ENCODE measurements at regions not wholly inside any gene's neighbourhood (a gene's known extent, or its start where the extent isn't known, plus 50 kb on each side); places are given as distances from the start of the nearest gene placed in this dataset.

- Histone ChIP-seq H2BK15ac (ENCODE audit: low read length) (no peak overlapping the region), H3K23me2 (ENCODE audit: low read depth, low read length) (no peaks in the 10 kb centered on the region), H3K27ac (ENCODE audit: low read depth, low read length) (no peak overlapping the region), H2BK120ac (replicated peaks; ENCODE audit: low read depth, low read length) (no peak overlapping the region), H3K18ac (ENCODE audit: extremely low read depth, low read length) (no peak overlapping the region), H4K20me1 (replicated peaks in 1 of 2; ENCODE audit: control insufficient read depth in 1 of 2, insufficient read depth in 2 of 2, low read length in 2 of 2) (peaks cover 0 to 3% of the 10 kb centered on the region in 2 experiments), H4K8ac (ENCODE audit: extremely low read depth, insufficient read depth, low read length) (no peak overlapping the region), H3K4ac (replicated peaks; ENCODE audit: insufficient read length, low read depth, low read length) (no peak overlapping the region), H3K56ac (replicated peaks; ENCODE audit: insufficient read length, low read depth, low read length) (no peak overlapping the region), H2AK5ac (ENCODE audit: low read depth, low read length) (no peak overlapping the region), H2BK20ac (ENCODE audit: low read length) (no peak overlapping the region), H3K36me3 (ENCODE audit: control insufficient read depth in 2 of 4, insufficient read depth in 4 of 4, low read length in 3 of 4) (no peaks in the 10 kb centered on the region), H3K79me1 (ENCODE audit: low read depth, low read length) (no peaks in the 10 kb centered on the region; the same call in 1 of the 2 replicates), H3K14ac (ENCODE audit: insufficient read length) (no peak overlapping the region), H3K4me3 (ENCODE audit: extremely low read depth in 1 of 4, insufficient read depth in 2 of 4, low read depth in 3 of 4, low read length in 4 of 4) (no peak overlapping the region), H3K79me2 (ENCODE audit: control insufficient read depth in 1 of 2, insufficient read depth in 2 of 2, low read length in 2 of 2) (peaks cover 0 to 2% of the 10 kb centered on the region in 2 experiments; a peak in 1 of 4 replicates), H3K27me3 (replicated peaks in 1 of 4; ENCODE audit: control insufficient read depth in 3 of 4, extremely low read depth in 1 of 4, insufficient read depth in 3 of 4, low read length in 3 of 4) (no peaks in the 10 kb centered on the region; a peak in 1 of 7 replicates), H2BK5ac (ENCODE audit: low read depth, low read length) (no peak overlapping the region), H3K4me2 (ENCODE audit: insufficient read depth in 1 of 2, low read depth in 2 of 2, low read length in 2 of 2) (no peak overlapping the region), H2AFZ (ENCODE audit: low read length) (no peak overlapping the region), H4K91ac (replicated peaks; ENCODE audit: insufficient read length, low read length) (no peak overlapping the region), H3K9ac (replicated peaks in 1 of 4; ENCODE audit: extremely low read depth in 1 of 4, low read depth in 3 of 4, low read length in 3 of 4) (no peak overlapping the region), H3K4me1 (replicated peaks in 1 of 4; ENCODE audit: control insufficient read depth in 3 of 4, insufficient read depth in 4 of 4, low read length in 3 of 4) (no peaks in the 10 kb centered on the region; a peak in 1 of 7 replicates), H3K9me3 (ENCODE audit: insufficient read depth in 2 of 2, low read depth in 1 of 2, low read length in 1 of 2) (no peaks in the 10 kb centered on the region), H3K23ac (ENCODE audit: insufficient read length) (no peak overlapping the region), H4K5ac (ENCODE audit: insufficient read length, low read depth, low read length) (no peak overlapping the region), H2BK12ac (ENCODE audit: low read depth, low read length) (no peak overlapping the region)
- WGBS, 2 experiments (ENCODE audit: extremely low coverage in 1 of 2, insufficient coverage in 1 of 2, insufficient read length in 1 of 2, insufficient replicate concordance in 2 of 2, low coverage in 1 of 2, low lambda C conversion rate in 2 of 2, missing lambda C conversion rate in 1 of 2): 97% methylated on average over 7 of the region's 7 CpGs; no CpG with 5 or more reads in 1 of the 2 experiments
- CTCF ChIA-PET (ENCODE audit: partially characterized antibody): interaction anchor here (1.0 kb wide), 1 partner anchor 21 kb away, joined by 3 read pairs; no protein-coding TSS in a partner anchor
- POLR2A ChIA-PET (ENCODE audit: partially characterized antibody): no interaction called here
- DNase-seq (ENCODE audit: low read depth in 1 of 2, low spot score in 2 of 2) (no peak), FAIRE-seq (no peak)
- TF ChIP-seq SIX5 (IDR thresholded peaks at IDR 0.05; ENCODE audit: low read depth, low read length) (no peak), ATF2 (IDR thresholded peaks at IDR 0.05; ENCODE audit: low read length) (no peak), RFX5 (IDR thresholded peaks at IDR 0.05; ENCODE audit: borderline replicate concordance, low read depth, low read length) (no peak), KDM4A (IDR thresholded peaks at IDR 0.05; ENCODE audit: low read depth, low read length, severe bottlenecking) (no peak), ATF3 (IDR thresholded peaks at IDR 0.05; ENCODE audit: insufficient read depth, low read depth, low read length) (no peak), CHD1 (IDR thresholded peaks at IDR 0.05; ENCODE audit: low read depth, low read length) (no peak), BCL11A (IDR thresholded peaks at IDR 0.05; ENCODE audit: low read depth in 2 of 2, low read length in 2 of 2) (no peak), EZH2 (IDR thresholded peaks at IDR 0.05; ENCODE audit: low read depth, low read length, severe bottlenecking) (no peak), TEAD4 (IDR thresholded peaks at IDR 0.05; ENCODE audit: low read depth, low read length) (no peak), RBBP5 (IDR thresholded peaks at IDR 0.05; ENCODE audit: borderline replicate concordance, low read depth, low read length) (no peak)
These were observed 87.7 kb upstream of the TMEM168 start for GRCh38 chr7:112877691-112878460.
